ENCODE measurements at regions not wholly inside any gene's neighbourhood (a gene's known extent, or its start where the extent isn't known, plus 50 kb on each side); places are given as distances from the start of the nearest gene placed in this dataset.

DNA sequence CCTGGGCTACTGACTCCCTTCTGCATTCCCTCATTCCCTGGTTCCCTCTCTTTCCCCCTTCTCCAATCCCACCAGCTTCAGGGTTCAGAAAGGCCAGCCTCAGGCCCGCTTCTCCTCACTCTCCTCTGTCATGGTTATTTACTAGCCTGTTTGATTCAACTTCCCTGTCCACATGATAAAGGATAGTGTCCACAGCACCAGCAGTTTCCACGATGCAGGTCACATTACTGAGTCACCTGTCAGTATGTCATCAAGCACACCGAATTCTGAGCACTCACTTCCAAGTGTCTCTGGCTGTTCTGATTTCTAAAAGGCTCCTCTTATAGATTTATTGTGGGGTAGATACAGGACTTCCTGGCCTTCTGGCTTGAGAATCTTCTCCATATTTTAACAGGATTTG, 96.6 kb upstream of the CTNNB1 start:
- TF ChIP-seq, protein P1, sequence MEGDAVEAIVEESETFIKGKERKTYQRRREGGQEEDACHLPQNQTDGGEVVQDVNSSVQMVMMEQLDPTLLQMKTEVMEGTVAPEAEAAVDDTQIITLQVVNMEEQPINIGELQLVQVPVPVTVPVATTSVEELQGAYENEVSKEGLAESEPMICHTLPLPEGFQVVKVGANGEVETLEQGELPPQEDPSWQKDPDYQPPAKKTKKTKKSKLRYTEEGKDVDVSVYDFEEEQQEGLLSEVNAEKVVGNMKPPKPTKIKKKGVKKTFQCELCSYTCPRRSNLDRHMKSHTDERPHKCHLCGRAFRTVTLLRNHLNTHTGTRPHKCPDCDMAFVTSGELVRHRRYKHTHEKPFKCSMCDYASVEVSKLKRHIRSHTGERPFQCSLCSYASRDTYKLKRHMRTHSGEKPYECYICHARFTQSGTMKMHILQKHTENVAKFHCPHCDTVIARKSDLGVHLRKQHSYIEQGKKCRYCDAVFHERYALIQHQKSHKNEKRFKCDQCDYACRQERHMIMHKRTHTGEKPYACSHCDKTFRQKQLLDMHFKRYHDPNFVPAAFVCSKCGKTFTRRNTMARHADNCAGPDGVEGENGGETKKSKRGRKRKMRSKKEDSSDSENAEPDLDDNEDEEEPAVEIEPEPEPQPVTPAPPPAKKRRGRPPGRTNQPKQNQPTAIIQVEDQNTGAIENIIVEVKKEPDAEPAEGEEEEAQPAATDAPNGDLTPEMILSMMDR (IDR thresholded peaks at IDR 0.05) = no peak
- TF ChIP-seq EP300 (IDR thresholded peaks at IDR 0.05) (no peak), POLR2AphosphoS5 (IDR thresholded peaks at IDR 0.05) (no peak), POLR2A (IDR thresholded peaks at IDR 0.05; ENCODE audit: low read depth) (no peak)
